HG03135 (cell line): ENCODE measurements at regions not wholly inside any gene's neighbourhood (a gene's known extent, or its start where the extent isn't known, plus 50 kb on each side); places are given as distances from the start of the nearest gene placed in this dataset.
"Not testable (repeated sequence)": the region's sequence is repeated elsewhere in the genome, so short reads cannot be mapped to it uniquely, and the experiment has no call there.

Experiments used
- ATAC-seq: cut with Tn5 transposase; IDR thresholded peaks from one replicate; pipeline ENCODE4 v1.9.1; 2021; ENCODE audit warnings: mild to moderate bottlenecking, moderate library complexity; ENCODE audit not compliant: unreplicated experiment

GRCh38 chr13:79647533-79647932 lies 166.6 kb downstream of the NDFIP2 start:
- no peak for ATAC-seq

- no peak for ATAC-seq
Observed at GRCh38 chr13:79646880-79647279, 165.9 kb downstream of the NDFIP2 start.

GRCh38 chr13:79645569-79645968 lies 164.6 kb downstream of the NDFIP2 start:
- ATAC-seq = no peak

GRCh38 chr13:79642596-79642995 lies 161.6 kb downstream of the NDFIP2 start:
- ATAC-seq = no peak

- ATAC-seq = no peak
Observed at GRCh38 chr13:79637133-79637763, 156.3 kb downstream of the NDFIP2 start.

GRCh38 chr13:79631051-79631659 lies 150.2 kb downstream of the NDFIP2 start:
- no peak for ATAC-seq

- no peak for ATAC-seq
Observed at GRCh38 chr13:79628463-79628862, 147.5 kb downstream of the NDFIP2 start.

GRCh38 chr13:79626924-79627323 lies 146.0 kb downstream of the NDFIP2 start:
- ATAC-seq = no peak

- no peak for ATAC-seq
Observed at GRCh38 chr13:79625517-79625916, 144.6 kb downstream of the NDFIP2 start.

GRCh38 chr13:79621902-79622301 lies 140.9 kb downstream of the NDFIP2 start:
- ATAC-seq = no peak

- no peak for ATAC-seq
Observed at GRCh38 chr13:79621449-79621848, 140.5 kb downstream of the NDFIP2 start.

GRCh38 chr13:79614250-79614918 lies 133.4 kb downstream of the NDFIP2 start:
- ATAC-seq = no peak

GRCh38 chr13:79612604-79613003 lies 131.6 kb downstream of the NDFIP2 start:
- ATAC-seq = no peak

- ATAC-seq = not testable (repeated sequence)
Observed at GRCh38 chr13:79607895-79608294, 126.9 kb downstream of the NDFIP2 start.
